Amniotic epithelial cell (primary cell): ENCODE measurements at regions not wholly inside any gene's neighbourhood (a gene's known extent, or its start where the extent isn't known, plus 50 kb on each side); places are given as distances from the start of the nearest gene placed in this dataset.

Source experiments
- DNase-seq: peaks from one replicate; pipeline ENCODE4 v3.0.0-alpha.2; 2010; ENCODE audit warnings: low read depth

DNA sequence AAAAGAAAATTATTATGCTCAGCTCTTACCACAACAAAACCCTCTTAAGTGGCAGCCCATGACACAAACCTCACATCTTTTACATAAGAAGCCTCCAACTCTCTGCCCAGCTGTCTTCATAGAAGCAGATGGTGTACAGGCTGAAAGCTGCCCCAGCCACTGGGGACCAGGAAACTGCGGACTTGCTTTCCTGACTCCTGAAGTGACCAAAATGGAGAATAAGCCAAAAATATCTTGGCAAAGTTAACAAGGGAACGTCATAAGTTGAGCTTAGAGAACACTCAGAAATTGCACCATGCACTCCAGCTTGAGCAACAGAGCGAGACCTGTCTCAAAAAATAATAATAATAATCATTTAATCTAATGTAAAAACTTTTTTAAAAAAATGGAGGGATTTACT, 160.3 kb upstream of the CDYL start:
- DNase-seq, result no peak

DNA sequence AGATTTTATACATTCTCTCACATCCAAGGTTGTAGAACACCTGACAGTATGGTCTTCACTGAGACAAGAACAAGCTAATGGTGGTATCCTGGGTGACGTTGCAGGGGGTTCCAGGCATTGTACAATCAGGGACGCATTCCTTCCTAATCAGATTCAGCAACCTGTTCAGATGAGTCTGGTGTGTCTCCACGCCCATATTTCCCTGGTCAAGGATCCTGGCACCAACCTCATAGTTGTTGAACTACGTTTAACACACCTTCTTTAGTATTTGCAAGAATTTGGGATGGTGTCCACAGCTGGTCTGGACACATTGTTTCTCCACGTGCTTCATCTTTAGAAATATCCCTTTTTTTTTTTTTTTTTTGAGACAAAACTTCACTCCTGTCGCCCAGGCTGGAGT, 161.0 kb upstream of the CDYL start:
- no peak for DNase-seq

DNA sequence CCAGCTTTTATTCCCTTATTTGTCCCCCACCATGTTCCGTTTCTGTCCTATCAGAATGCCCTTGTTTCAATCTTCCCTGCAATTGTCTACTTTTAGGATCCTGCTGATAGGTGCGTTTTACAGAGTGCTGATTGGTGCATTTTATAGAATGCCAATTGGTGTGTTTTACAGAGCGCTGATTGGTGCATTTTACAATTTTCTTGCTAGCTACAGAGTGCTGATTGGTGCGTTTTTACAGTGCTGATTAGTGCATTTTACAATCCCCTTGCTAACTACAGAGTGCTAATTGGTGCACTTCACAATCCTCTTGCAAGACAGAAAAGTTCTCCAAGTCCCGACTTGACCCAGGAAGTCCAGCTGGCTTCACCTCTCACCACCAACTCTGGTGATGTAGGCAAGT, 161.6 kb upstream of the CDYL start:
- DNase-seq, result no peak

GRCh38 chr6:4613795-4614194, 162.4 kb upstream of the CDYL start:
- DNase-seq, result no peak

GRCh38 chr6:4613381-4613780, 162.8 kb upstream of the CDYL start:
- no peak for DNase-seq

DNA sequence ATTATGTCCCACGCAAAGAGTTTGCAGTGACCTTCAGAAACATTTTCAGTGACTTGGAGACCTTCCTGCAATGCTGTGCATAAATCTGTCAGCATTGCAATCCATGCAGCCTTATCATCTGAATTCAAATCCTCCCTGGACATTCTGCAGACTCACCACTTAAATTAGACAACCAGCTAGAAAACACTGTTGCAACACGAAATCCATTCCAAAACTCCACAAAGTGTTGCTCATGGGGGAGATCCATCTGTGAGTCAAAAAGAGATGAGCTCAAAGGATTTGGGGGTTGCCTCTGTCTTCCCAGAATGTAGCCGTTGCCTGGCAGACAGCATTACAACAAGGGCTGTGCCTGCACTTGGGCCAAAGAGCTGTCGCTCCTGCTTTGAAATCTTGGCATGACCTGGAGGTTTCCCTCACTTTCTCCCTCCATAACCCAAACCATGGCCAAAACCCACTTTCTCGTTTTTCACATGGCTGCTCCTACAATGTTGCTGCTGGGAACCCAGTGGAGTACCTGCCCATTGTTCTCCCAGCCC, 163.5 kb upstream of the CDYL start:
- peak; percentile 98 for DNase-seq

DNA sequence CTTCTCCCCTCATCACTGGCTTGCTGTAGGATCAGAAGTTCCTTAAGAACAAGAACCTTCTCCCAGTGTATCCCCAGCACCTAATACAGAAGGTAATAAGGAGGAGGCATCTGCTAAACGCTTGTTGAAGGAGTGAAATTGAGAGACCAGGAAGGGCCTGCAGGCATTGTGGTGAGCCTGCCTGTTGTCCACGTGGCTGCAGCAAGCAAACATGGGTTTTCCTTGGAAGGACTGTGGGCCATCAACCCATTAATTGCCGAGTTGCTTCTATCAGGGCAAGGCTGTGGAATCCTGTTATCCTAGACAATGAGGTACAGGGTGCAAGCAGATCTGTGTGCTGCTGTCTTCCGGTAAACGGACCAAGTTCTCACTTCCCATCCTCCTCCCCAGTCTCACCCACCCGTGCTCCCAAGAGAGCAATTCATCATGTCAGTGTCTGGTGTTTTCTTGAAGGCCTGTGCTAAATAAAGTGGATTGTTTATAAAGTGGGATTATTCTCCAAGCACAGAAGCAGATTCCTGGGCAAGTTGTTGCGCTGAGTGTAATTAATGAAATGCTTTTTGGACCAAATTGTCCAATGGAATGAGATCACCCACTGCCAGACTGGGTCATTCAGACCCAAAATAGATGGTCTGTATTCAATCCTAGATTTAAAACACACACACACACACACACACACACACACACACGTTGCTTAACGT, 164.6 kb upstream of the CDYL start:
- DNase-seq, result peak; percentile 95

DNA sequence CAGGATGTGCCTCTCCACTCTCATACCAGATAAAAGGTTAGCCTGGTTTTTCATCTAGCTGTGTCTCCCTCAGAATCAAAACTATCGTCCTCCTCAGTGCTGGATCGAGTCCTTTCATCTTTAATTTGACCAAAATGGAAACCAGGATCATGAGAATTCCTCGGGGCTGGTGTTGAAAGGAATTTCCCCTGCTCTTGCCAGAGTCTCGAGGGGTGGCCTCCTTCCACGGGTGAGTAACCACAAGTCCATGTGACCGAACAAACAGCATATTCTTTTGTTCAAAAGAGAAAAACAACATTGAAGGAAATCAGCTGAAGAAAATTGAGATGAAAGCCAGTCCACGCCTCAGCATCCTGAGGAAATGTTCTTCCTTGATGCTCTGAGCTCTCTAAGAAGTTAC, 165.9 kb upstream of the CDYL start:
- DNase-seq, result peak; percentile 92

DNA sequence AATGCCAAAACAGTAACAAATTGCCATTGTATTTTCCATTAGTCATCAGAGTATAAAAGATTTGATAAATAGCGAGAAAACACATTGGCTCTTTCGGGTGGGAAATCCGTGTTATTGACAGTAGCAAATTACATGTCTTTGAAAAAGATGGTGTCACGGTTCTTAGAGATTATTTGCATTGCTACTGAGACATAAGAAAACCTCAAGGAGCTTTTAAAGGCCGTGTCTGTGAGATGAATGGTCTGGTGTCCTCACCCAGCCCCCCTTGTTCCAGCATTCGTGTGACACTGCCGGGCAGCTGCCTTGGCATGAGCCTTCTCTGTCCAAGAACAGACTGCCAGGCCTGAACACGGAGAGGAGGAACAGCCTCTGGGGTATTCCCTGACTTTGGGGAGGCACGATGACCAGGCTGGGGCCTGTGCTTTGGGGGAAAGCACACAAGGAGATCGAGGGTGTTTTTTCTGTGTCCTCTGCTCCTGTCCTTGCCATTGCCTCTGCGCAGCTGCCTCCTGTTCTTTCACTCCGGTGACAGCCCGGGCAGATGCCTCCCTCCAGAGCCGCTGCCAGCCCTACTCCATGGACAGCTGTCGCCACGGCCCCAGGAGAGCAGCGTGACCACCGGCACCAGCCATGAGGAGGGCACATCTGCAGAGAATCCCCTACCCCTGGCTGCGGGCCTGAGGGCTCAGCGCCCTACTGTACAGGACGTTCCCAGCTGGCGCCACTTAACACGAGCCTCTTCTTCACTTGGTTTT, 167.7 kb upstream of the CDYL start:
- DNase-seq, result no peak

- no peak for DNase-seq
These were observed 168.4 kb upstream of the CDYL start for GRCh38 chr6:4607793-4608192.

DNA sequence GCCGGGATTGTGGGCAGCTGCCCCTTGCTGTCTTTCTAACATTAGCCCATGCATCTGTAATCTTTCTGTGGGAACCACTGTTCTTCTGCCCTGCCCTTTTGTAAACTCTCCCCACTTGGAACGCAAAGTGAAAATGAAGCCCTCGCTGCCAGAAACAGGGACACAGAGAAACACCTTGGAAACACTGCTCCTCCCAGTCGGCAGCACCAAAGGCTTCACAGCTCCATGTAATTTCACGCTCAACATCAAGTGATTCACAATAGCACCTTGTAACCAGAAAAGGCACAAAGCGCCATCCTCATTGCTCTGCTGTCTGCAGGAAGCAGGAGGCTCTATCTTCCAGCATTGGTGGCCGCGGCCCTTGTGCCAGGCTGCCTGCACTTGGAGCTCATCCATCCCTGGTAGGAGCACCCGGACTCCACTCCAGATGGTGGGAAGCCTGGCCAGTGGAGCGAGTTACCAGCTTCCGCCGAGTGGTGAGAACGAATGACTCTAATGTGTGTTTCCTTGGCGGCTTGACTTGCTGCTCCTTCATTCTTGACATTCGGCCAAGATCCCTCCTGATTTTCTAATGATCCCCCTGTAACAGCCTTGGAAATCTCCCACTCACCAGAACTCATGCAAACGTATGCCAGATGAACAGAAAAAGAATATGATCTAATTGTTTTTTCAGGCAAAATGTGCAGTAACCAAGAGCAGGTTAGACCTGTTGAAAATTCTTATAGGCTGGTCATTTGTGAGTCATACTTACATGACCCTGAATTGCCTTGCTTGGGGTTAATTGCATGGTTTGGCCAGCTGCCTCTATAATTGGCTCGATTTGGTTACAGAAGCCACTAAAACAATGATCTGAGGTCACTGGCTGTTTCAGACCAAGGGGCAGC, 169.1 kb upstream of the CDYL start:
- DNase-seq, result peak; percentile 80

GRCh38 chr6:4606016-4606415, 170.2 kb upstream of the CDYL start:
- DNase-seq, result no peak

DNA sequence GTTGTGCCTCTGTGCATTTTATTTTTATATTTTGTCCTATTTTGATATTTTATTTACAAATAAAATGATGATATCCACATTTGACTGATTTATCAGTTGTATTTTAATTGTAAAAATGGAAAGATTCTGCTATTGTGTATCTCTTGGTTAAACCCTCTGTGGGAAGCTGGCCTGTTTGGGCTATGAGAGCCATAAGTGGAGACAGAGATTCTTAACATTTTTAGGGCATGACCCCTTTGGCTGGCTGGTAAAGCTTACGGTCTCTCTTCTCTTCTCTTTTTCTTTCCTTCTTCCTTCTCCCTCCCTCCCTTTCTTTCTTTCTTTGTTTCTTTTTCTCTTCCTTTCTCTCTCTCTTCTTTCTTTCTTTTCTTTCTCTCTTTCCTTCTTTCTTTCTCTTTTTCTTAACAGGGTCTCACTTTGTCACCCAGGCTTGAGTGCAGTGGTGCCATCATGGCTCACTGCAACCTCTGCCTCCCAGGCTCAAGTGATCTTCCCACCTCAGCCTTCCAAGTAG, 172.3 kb upstream of the CDYL start:
- DNase-seq, result peak; percentile 47

GRCh38 chr6:4603291-4603690, 172.9 kb upstream of the CDYL start:
- DNase-seq, result peak; percentile 99

DNA sequence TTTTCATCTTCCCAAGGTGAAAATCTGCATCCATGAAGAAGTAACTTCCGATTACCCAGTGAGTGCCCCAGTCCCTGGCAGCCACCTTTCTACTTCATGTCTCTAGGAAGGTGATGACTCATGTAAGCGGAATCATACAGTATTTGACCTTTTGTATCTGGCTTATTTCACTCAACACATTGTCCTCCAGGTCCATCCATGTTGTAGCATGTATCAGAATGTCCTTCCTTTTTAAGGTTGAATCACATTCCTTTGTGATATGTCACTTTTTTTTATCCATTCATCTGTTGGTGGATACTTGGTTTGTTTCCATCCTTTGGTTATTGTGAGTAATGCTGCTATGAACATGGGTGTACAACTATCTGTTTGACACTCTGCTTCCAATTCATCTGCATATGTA, 176.3 kb upstream of the CDYL start:
- DNase-seq, result peak; percentile 96

DNA sequence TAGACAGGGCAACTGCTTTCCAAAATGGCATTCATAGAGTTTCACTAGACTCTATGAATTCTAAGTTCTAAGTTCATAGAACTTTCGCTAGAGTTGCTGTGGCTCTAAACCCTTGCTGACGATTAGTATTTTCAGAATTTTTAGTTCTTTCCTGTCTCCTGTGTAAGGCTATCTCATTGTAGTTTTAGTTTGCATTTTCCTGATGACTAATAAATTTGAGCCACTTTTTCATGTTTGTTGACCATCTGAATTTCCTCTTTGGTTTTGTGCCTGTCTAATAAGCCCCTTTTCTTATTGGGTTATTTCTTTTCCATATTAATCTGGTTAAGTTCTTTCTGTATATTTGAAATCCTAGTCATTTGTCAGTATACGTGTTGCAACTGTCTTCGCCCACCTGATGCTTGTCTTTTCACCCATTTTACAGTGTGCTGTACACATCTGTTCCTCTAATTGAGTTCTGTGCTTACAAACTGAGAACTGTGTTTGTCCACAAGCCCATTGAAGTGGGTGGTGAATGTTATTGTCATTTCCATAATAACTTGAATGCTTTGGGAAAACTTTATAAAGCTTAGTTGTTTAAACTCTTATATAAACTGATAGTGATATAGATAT, 177.7 kb upstream of the CDYL start:
- DNase-seq, result no peak

GRCh38 chr6:4593951-4594350, 182.3 kb upstream of the CDYL start:
- DNase-seq, result no peak

- no peak for DNase-seq
These were observed 184.2 kb upstream of the CDYL start for GRCh38 chr6:4592026-4592425.

- no peak for DNase-seq
These were observed 185.0 kb upstream of the CDYL start for GRCh38 chr6:4591218-4591617.

- DNase-seq, result no peak
These were observed 186.9 kb upstream of the CDYL start for GRCh38 chr6:4589295-4589694.

DNA sequence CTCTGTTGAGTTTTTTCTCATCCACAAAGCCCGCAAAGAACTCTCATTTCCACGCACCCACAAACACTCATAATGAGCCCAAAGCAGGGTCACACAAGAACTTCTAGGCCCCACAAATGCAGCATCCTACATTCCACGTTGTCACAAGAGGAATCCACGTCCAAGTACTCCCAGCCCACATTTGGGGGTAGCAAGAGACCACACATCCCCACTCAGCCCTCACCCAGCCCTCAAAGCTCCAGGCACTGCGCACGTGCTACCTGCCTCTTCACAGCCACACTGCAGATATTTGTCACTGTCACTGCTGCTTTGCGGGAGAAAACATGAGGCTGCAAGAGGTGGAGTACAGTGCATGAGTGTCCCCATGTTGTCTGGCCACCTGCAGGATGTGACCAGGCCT, 187.6 kb upstream of the CDYL start:
- DNase-seq, result no peak

DNA sequence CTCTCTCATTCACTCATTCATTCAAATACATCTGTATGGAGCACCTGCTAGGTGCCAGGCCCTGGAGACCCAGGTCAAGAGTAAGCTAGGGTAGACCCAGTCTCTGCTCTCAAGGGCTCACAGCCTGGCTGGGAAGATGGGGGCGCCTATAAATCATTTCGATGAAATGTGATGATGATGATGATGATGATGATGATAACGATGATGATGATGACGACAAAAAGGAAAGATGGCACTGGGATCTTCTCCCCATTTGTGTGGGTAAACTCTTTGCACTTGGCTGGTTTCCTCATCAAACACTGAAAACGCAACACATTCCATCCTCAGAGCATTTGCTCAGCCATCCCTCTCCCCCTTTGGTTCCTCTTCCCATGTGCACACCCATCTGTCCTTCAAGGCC, 188.0 kb upstream of the CDYL start:
- DNase-seq, result no peak
